PC-3 (cell line): ENCODE measurements at regions not wholly inside any gene's neighbourhood (a gene's known extent, or its start where the extent isn't known, plus 50 kb on each side); places are given as distances from the start of the nearest gene placed in this dataset.

Experiments
- ATAC-seq: fragments of 200-7000 bp; cut with Tn5 transposase; 2 replicates; pipeline ENCODE4 v1.9.1; 2020; ENCODE audit warnings: mild to moderate bottlenecking, moderate library complexity
- BruUV-seq: library from RNA; stranded (reverse); fragments of 400-500 nt; replicated peaks from 2 replicates; lab custom pipeline; 2021; lab: Mats Ljungman, UMichigan
- CTCF ChIA-PET: fragments of 300-600 bp; sonication (Branson Sonifier 250); formaldehyde crosslinking; loops from one replicate; lab custom pipeline; 2022; ENCODE audit warnings: antibody characterized with exemption; lab: Charles Lee
- POLR2A ChIA-PET: fragments of 300-600 bp; sonication (Branson Sonifier 250); formaldehyde crosslinking; loops from one replicate; lab custom pipeline; 2022; ENCODE audit warnings: antibody characterized with exemption; ENCODE audit not compliant: unreplicated experiment; lab: Charles Lee
- DNase-seq: peaks from one replicate; pipeline ENCODE4 v3.0.0-alpha.2; 2015
- H2AFZ ChIP-seq: fragments of 300-600 bp; sonication (generic); 2 replicates; pipeline ENCODE4 v1.6.0; 2016; ENCODE audit warnings: antibody characterized with exemption, low read length
- H3F3A ChIP-seq: fragments of 300-600 bp; sonication (generic); one replicate; pipeline ENCODE4 v1.6.0; 2017; ENCODE audit warnings: antibody characterized with exemption, low read length, control low read depth, mild to moderate bottlenecking; ENCODE audit not compliant: unreplicated experiment
- H3K27ac ChIP-seq: fragments of 300-600 bp; sonication (generic); 2 replicates; pipeline ENCODE4 v1.5.1; 2016; ENCODE audit warnings: mild to moderate bottlenecking, low read length
- H3K27me3 ChIP-seq: fragments of 300-600 bp; sonication (generic); 2 replicates; pipeline ENCODE4 v1.6.1; 2016; ENCODE audit warnings: low read length, mixed read lengths
- H3K36me3 ChIP-seq: fragments of 300-600 bp; sonication (generic); 2 replicates; pipeline ENCODE4 v1.6.1; 2016; ENCODE audit warnings: low read depth, mixed run types, low read length, mixed read lengths
- H3K4me1 ChIP-seq: fragments of 300-600 bp; sonication (generic); 2 replicates; pipeline ENCODE4 v1.5.1; 2016; ENCODE audit warnings: low read length; ENCODE audit not compliant: insufficient read depth
- H3K4me2 ChIP-seq: fragments of 300-600 bp; sonication (generic); 2 replicates; pipeline ENCODE4 v1.6.0; 2016; ENCODE audit warnings: low read length
- H3K4me3 ChIP-seq: fragments of 300-600 bp; sonication (generic); 2 replicates; pipeline ENCODE4 v1.5.1; 2016; ENCODE audit warnings: mild to moderate bottlenecking, low read length, mixed read lengths
- H3K79me2 ChIP-seq: fragments of 300-600 bp; sonication (generic); 2 replicates; pipeline ENCODE4 v1.6.1; 2017; ENCODE audit warnings: low read length, mixed read lengths
- H3K9ac ChIP-seq: fragments of 300-600 bp; sonication (generic); 2 replicates; pipeline ENCODE4 v1.6.0; 2016; ENCODE audit warnings: mild to moderate bottlenecking, low read length
- H3K9me2 ChIP-seq: fragments of 300-600 bp; sonication (generic); replicated peaks from 2 replicates; pipeline ENCODE4 v1.6.1; 2016; ENCODE audit warnings: mixed run types, low read length, mixed read lengths
- H3K9me3 ChIP-seq: fragments of 300-600 bp; sonication (generic); 2 replicates; pipeline ENCODE4 v1.6.1; 2016; ENCODE audit warnings: low read length, mixed read lengths
- H4K20me1 ChIP-seq: fragments of 300-600 bp; sonication (generic); 2 replicates; pipeline ENCODE4 v1.6.1; 2016; ENCODE audit warnings: low read length, mixed read lengths
- CTCF ChIP-seq: fragments of 300-600 bp; sonication (generic); conservative IDR thresholded peaks from 2 replicates; pipeline ENCODE4 v1.5.1; 2017; ENCODE audit warnings: antibody characterized with exemption, low read depth, mild to moderate bottlenecking, low read length
- EZH2 ChIP-seq: fragments of 300-600 bp; sonication (generic); IDR thresholded peaks from one replicate; pipeline ENCODE4 v1.6.1; 2017; ENCODE audit warnings: antibody characterized with exemption, mild to moderate bottlenecking, low read length; ENCODE audit not compliant: unreplicated experiment
- EZH2phosphoT487 ChIP-seq: fragments of 300-600 bp; sonication (generic); IDR thresholded peaks from 2 replicates; pipeline ENCODE4 v1.6.1; 2018; ENCODE audit warnings: mild to moderate bottlenecking, antibody characterized with exemption, low read length, borderline replicate concordance
- intact Hi-C: fragments of 100-400 bp; cut with micrococcal nuclease; formaldehyde crosslinking; loops from 2 replicates; pipeline ENCODE4 v1.9.0; 2023

DNA sequence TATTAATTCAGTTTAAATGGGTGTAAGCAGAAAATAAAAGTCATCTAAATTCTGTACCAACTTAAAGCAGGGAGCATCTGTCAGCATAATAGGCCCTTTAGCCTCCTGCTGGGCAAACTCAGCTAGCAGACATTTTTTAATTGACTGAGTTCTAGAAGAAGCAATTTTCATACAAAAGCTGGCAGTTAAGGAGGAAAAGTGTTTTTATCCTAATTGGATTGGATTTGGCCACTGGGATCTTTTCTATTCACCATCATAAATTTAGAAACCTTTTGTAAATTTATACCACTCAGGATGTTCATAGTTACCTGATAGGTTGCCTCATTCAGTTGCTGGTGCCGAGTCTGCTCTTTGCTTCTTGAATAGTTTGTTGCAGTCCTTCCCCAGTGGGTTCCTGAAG is 262.7 kb upstream of the FSIP2 start:
- DNase-seq (no peak), ATAC-seq (no peak)
- POLR2A ChIA-PET = no interaction called here
- Histone ChIP-seq H3K79me2 (no peaks in the 10 kb centered on the region), H4K20me1 (no peaks in the 10 kb centered on the region), H3K27me3 (no peaks in the 10 kb centered on the region), H3F3A (no peaks in the 10 kb centered on the region), H3K4me3 (no peak overlapping the region), H2AFZ (no peak overlapping the region), H3K4me1 (0 out of 2 replicates have a peak, but pooled peaks cover 4% of the 10 kb centered on the region), H3K4me2 (no peak overlapping the region), H3K9ac (no peak overlapping the region), H3K36me3 (no peaks in the 10 kb centered on the region), H3K9me2 (no peaks in the 10 kb centered on the region), H3K27ac (no peak overlapping the region), H3K9me3 (no peaks in the 10 kb centered on the region)
- TF ChIP-seq EZH2 (no peak), CTCF (peak; percentile 24; the same call in 1 of the 2 replicates)
- CTCF ChIA-PET = no interaction called here
- no TSS peak for BruUV-seq
- intact Hi-C loops = no loop called here

GRCh38 chr2:185477452-185477851 is 261.2 kb upstream of the FSIP2 start:
- TF ChIP-seq EZH2 = no peak
- TF ChIP-seq CTCF = no peak
- TF ChIP-seq EZH2phosphoT487 = no peak
- DNase-seq (peak; percentile 37), ATAC-seq (peak; percentile 66)
- H3K79me2 ChIP-seq = no peaks in the 10 kb centered on the region
- ChIA-PET POLR2A (no interaction called here), CTCF (no interaction called here)
- BruUV-seq = no TSS peak
- no peak overlapping the region for H3K4me3 ChIP-seq
- H2AFZ ChIP-seq = no peak overlapping the region
- H4K20me1 ChIP-seq = no peaks in the 10 kb centered on the region
- H3K9me3 ChIP-seq = no peaks in the 10 kb centered on the region
- no peaks in the 10 kb centered on the region for H3K36me3 ChIP-seq
- no peaks in the 10 kb centered on the region for H3K9me2 ChIP-seq
- intact Hi-C loops = no loop called here
- H3K9ac ChIP-seq = no peak overlapping the region
- no peak overlapping the region for H3K27ac ChIP-seq
- no peaks in the 10 kb centered on the region for H3F3A ChIP-seq
- no peaks in the 10 kb centered on the region for H3K27me3 ChIP-seq
- H3K4me1 ChIP-seq = 0 out of 2 replicates have a peak, but pooled peaks cover 4% of the 10 kb centered on the region
- H3K4me2 ChIP-seq = no peak overlapping the region

DNA sequence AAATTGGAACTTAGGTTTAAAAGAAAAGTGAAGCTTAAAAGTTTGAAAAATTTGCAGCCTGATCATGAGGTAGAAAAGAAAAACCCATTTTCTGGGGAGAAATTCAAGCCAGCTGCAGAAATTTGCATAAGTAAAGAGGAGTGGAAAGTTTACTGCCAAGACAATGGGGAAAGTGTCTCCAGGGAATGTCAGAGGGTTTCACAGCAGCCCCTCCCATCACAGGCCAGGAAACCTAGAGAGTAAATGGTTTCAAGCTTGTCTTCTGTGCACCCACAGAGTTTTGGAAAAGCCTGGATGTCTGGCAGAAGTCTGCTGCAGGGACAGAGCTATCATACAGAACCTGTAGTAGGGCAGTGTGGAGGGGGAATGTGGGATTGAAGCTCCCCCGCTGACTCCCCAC is 254.0 kb upstream of the FSIP2 start:
- ChIA-PET POLR2A (no interaction called here), CTCF (no interaction called here)
- no peaks in the 10 kb centered on the region for H3F3A ChIP-seq
- H3K9ac ChIP-seq = no peak overlapping the region
- H3K27ac ChIP-seq = no peak overlapping the region
- no peaks in the 10 kb centered on the region for H3K9me3 ChIP-seq
- no peak overlapping the region for H3K4me3 ChIP-seq
- DNase-seq (no peak), ATAC-seq (no peak)
- no peaks in the 10 kb centered on the region for H3K36me3 ChIP-seq
- no peak overlapping the region for H3K4me2 ChIP-seq
- BruUV-seq = no TSS peak
- intact Hi-C loops = no loop called here
- no peaks in the 10 kb centered on the region for H3K4me1 ChIP-seq
- no peaks in the 10 kb centered on the region for H3K27me3 ChIP-seq
- no peak overlapping the region for H2AFZ ChIP-seq
- no peaks in the 10 kb centered on the region for H4K20me1 ChIP-seq
- H3K9me2 ChIP-seq = no peaks in the 10 kb centered on the region
- H3K79me2 ChIP-seq = no peaks in the 10 kb centered on the region
- TF ChIP-seq EZH2 = no peak
- no peak for TF ChIP-seq EZH2phosphoT487
- TF ChIP-seq CTCF = no peak
